GM12878 (cell line): ENCODE measurements at regions not wholly inside any gene's neighbourhood (a gene's known extent, or its start where the extent isn't known, plus 50 kb on each side); places are given as distances from the start of the nearest gene placed in this dataset.

Experiments used
- ATAC-seq: fragments of 200-7000 bp; cut with Tn5 transposase; 3 replicates; pipeline ENCODE4 v1.9.1; 2020; ENCODE audit warnings: mild to moderate bottlenecking, moderate library complexity
- BruUV-seq: library from RNA; stranded (reverse); fragments of 400-500 nt; replicated peaks from 2 replicates; lab custom pipeline; 2021; lab: Mats Ljungman, UMichigan
- CTCF ChIA-PET: fragments of 300-600 bp; sonication (Branson Sonifier 250); formaldehyde crosslinking; extraction: SDS; loops from one replicate; lab custom pipeline; 2021; ENCODE audit warnings: inconsistent platforms; lab: Yijun Ruan, JAX
- POLR2A ChIA-PET: fragments of 350-600 bp; formaldehyde crosslinking; extraction: SDS; loops from one replicate; lab custom pipeline; 2021; ENCODE audit warnings: inconsistent platforms; lab: Charles Lee
- RAD21 ChIA-PET: fragments of 300-600 bp; sonication (Branson Sonifier 250); formaldehyde crosslinking; loops from one replicate; lab custom pipeline; 2023; ENCODE audit warnings: antibody characterized with exemption; ENCODE audit not compliant: unreplicated experiment; lab: Charles Lee
- SMC1A ChIA-PET: fragments of 300-600 bp; sonication (Branson Sonifier 250); formaldehyde crosslinking; loops from one replicate; lab custom pipeline; 2023; ENCODE audit not compliant: unreplicated experiment, uncharacterized antibody; lab: Charles Lee
- DNase-seq: peaks from one replicate; pipeline ENCODE4 v3.0.0-alpha.2; 2011; ENCODE audit warnings: low read depth, low spot score
- FAIRE-seq: peaks from 3 replicates; lab custom pipeline; 2011; peaks lifted over from hg19 to GRCh38; lab: Jason Lieb, UNC
- H2AFZ ChIP-seq: 2 replicates; pipeline ENCODE4 v1.6.0; 2011; ENCODE audit warnings: low read depth, low read length, control low read depth; ENCODE audit not compliant: control insufficient read depth
- H3K27ac ChIP-seq: 2 replicates; pipeline ENCODE4 v1.5.1; 2011; ENCODE audit warnings: control low read depth; ENCODE audit not compliant: control insufficient read depth, insufficient read depth
- H3K27me3 ChIP-seq, 2 experiments: replicated peaks in 1 of 2; 2 replicates each; pipeline versions ENCODE4 v1.6.0 to v1.6.1; 2011; ENCODE audit warnings: low read length in 1 of 2; ENCODE audit not compliant: control insufficient read depth in 2 of 2, insufficient read depth in 2 of 2
- H3K36me3 ChIP-seq, 2 experiments: 2 replicates each; pipeline ENCODE4 v1.5.1; 2011; ENCODE audit warnings: low read length in 1 of 2; ENCODE audit not compliant: control insufficient read depth in 2 of 2, insufficient read depth in 2 of 2
- H3K4me1 ChIP-seq: 2 replicates; pipeline ENCODE4 v1.6.1; 2011; ENCODE audit warnings: mild to moderate bottlenecking, low read length, moderate library complexity, mixed read lengths; ENCODE audit not compliant: control insufficient read depth, insufficient read depth
- H3K4me2 ChIP-seq: 2 replicates; pipeline ENCODE4 v1.6.0; 2011; ENCODE audit warnings: control low read depth; ENCODE audit not compliant: control insufficient read depth, insufficient read depth
- H3K4me3 ChIP-seq: fragments of 200-600 bp; sonication (generic); 2 replicates; pipeline ENCODE4 v1.5.1; 2016
- H3K79me2 ChIP-seq: 2 replicates; pipeline ENCODE4 v1.6.0; 2011; ENCODE audit warnings: low read length; ENCODE audit not compliant: control insufficient read depth, insufficient read depth
- H3K9ac ChIP-seq: 2 replicates; pipeline ENCODE4 v1.8.0; 2011; ENCODE audit warnings: low read length, control low read depth, mixed read lengths; ENCODE audit not compliant: control insufficient read depth, insufficient read depth
- H3K9me3 ChIP-seq: replicated peaks from 3 replicates; pipeline ENCODE4 v1.5.1; 2011; ENCODE audit warnings: mild to moderate bottlenecking, low read length; ENCODE audit not compliant: control insufficient read depth, insufficient read depth
- H4K20me1 ChIP-seq: 2 replicates; pipeline ENCODE4 v1.6.0; 2011; ENCODE audit not compliant: control insufficient read depth, insufficient read depth
- CHD2 ChIP-seq: IDR thresholded peaks from 2 replicates; pipeline ENCODE4 v1.6.1; 2011; ENCODE audit warnings: low read depth, low read length, improper control_type of control experiment, borderline replicate concordance
- ETV6 ChIP-seq, 2 experiments: fragments of 450-650 bp in 1 of 2; IDR thresholded peaks in 1 of 2; conservative IDR thresholded peaks in 1 of 2; 2 replicates each; pipeline ENCODE4 v1.6.1; 2014; ENCODE audit warnings: antibody characterized with exemption in 1 of 2, borderline replicate concordance in 1 of 2, low read depth in 1 of 2, mild to moderate bottlenecking in 1 of 2, moderate library complexity in 1 of 2
- HCFC1 ChIP-seq: fragments of 150-350 bp; IDR thresholded peaks from 2 replicates; pipeline ENCODE4 v1.6.1; 2014; ENCODE audit warnings: low read length
- IKZF2 ChIP-seq, 2 experiments: fragments of 450-650 bp; IDR thresholded peaks; 2 replicates each; pipeline ENCODE4 v1.6.1; 2017; ENCODE audit warnings: mild to moderate bottlenecking in 2 of 2, moderate library complexity in 2 of 2
- MYC ChIP-seq: IDR thresholded peaks from 2 replicates; pipeline ENCODE4 v1.6.1; 2011; ENCODE audit warnings: mild to moderate bottlenecking, low read length, moderate library complexity, inconsistent platforms; ENCODE audit not compliant: insufficient read depth, insufficient replicate concordance, insufficient read length, severe bottlenecking
- NKRF ChIP-seq: fragments of 450-650 bp; conservative IDR thresholded peaks from 2 replicates; pipeline ENCODE4 v1.6.1; 2017; ENCODE audit warnings: mild to moderate bottlenecking, moderate library complexity
- RFX5 ChIP-seq: IDR thresholded peaks from 2 replicates; pipeline ENCODE4 v1.6.1; 2011; ENCODE audit warnings: low read depth, low read length, improper control_type of control experiment
- SIN3A ChIP-seq: IDR thresholded peaks from 2 replicates; pipeline ENCODE4 v1.6.1; 2012; ENCODE audit warnings: low read depth, low read length, improper control_type of control experiment
- SMAD5 ChIP-seq: IDR thresholded peaks from 2 replicates; pipeline ENCODE4 v1.6.1; 2016; ENCODE audit warnings: antibody characterized with exemption, low read depth
- SUZ12 ChIP-seq: fragments of 200-600 bp; sonication (generic); IDR thresholded peaks from one replicate; pipeline ENCODE4 v1.6.1; 2018; ENCODE audit warnings: antibody characterized with exemption, mild to moderate bottlenecking; ENCODE audit not compliant: unreplicated experiment
- whole genome bisulfite sequencing: methylation state at CpG from one replicate; pipeline ENCODE4 v1.1.6; 2016; ENCODE audit warnings: low lambda C conversion rate; ENCODE audit not compliant: insufficient replicate concordance, insufficient coverage; ENCODE audit errors: missing lambda C conversion rate; 5-methylcytosine and 5-hydroxymethylcytosine counted together
- in situ Hi-C: fragments of 300-500 bp; cut with MboI; formaldehyde crosslinking; loops from 9 replicates; pipeline ENCODE4 v1.14.3; 2018; ENCODE audit warnings: mixed read lengths
- intact Hi-C: fragments of 100-400 bp; cut with micrococcal nuclease; formaldehyde crosslinking; loops from one replicate; pipeline ENCODE4 v1.14.2; 2022; ENCODE audit not compliant: unreplicated experiment
- TF ChIP-seq, protein P1 (sequence below): fragments of 450-650 bp; formaldehyde crosslinking; IDR thresholded peaks from 2 replicates; pipeline ENCODE4 v1.4.0; 2022; ENCODE audit warnings: mild to moderate bottlenecking, moderate library complexity
- TF ChIP-seq, protein P2 (sequence below): IDR thresholded peaks from 2 replicates; pipeline ENCODE4 v1.6.1; 2012; ENCODE audit warnings: low read length, inconsistent platforms

DNA sequence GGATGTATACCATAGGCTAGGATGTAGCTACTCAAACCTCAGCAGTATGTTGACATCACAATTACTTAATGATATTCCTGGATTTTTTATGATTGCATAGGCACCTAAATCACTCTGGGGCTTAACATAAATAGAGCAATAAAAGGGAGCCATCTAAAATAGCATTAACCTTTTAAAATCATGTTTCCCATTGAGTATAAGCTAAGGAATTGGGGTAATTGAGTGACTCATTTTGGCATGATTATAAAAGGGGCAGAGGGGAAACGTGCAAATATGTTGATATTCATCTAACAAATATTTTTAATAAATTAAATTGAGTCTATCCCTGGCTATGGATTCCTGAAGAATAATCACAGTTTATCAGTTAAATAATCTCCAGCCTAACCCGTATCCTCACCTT, 74.0 kb upstream of the ADGRF1 start:
- no peak overlapping the region for H3K27ac ChIP-seq
- WGBS: 0% methylated on average over 2 of the region's 2 CpGs
- H2AFZ ChIP-seq: no peak overlapping the region
- H3K27me3 ChIP-seq: no peaks in the 10 kb centered on the region
- ChIA-PET POLR2A (interaction anchor here (1.2 kb wide), 1 partner anchor 10 kb away, joined by 3 read pairs; no protein-coding TSS in a partner anchor), RAD21 (no interaction called here), SMC1A (no interaction called here), CTCF (interaction anchor here (1.2 kb wide), 1 partner anchor 190 kb away, joined by 3 read pairs; no protein-coding TSS in a partner anchor)
- no peak overlapping the region for H3K4me3 ChIP-seq
- no TSS peak for BruUV-seq
- FAIRE-seq (no peak), ATAC-seq (no peak), DNase-seq (no peak)
- H3K4me2 ChIP-seq: no peak overlapping the region
- H4K20me1 ChIP-seq: no peaks in the 10 kb centered on the region
- H3K79me2 ChIP-seq: no peaks in the 10 kb centered on the region
- no peak overlapping the region for H3K9ac ChIP-seq
- in situ Hi-C loops: no loop called here
- H3K36me3 ChIP-seq: no peaks in the 10 kb centered on the region
- no peaks in the 10 kb centered on the region for H3K4me1 ChIP-seq
- H3K9me3 ChIP-seq: no peaks in the 10 kb centered on the region
- intact Hi-C loops: no loop called here
- TF ChIP-seq, protein P1, sequence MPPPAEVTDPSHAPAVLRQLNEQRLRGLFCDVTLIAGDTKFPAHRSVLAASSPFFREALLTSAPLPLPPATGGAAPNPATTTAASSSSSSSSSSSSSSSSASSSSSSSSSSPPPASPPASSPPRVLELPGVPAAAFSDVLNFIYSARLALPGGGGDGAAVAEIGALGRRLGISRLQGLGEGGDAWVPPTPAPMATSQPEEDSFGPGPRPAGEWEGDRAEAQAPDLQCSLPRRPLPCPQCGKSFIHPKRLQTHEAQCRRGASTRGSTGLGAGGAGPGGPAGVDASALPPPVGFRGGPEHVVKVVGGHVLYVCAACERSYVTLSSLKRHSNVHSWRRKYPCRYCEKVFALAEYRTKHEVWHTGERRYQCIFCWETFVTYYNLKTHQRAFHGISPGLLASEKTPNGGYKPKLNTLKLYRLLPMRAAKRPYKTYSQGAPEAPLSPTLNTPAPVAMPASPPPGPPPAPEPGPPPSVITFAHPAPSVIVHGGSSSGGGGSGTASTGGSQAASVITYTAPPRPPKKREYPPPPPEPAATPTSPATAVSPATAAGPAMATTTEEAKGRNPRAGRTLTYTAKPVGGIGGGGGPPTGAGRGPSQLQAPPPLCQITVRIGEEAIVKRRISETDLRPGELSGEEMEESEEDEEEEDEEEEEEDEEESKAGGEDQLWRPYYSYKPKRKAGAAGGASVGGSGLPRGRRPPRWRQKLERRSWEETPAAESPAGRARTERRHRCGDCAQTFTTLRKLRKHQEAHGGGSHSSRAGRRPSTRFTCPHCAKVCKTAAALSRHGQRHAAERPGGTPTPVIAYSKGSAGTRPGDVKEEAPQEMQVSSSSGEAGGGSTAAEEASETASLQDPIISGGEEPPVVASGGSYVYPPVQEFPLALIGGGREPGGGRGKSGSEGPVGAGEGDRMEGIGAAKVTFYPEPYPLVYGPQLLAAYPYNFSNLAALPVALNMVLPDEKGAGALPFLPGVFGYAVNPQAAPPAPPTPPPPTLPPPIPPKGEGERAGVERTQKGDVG (CRISPR knock-in tag): no peak
- TF ChIP-seq IKZF2 (IDR thresholded peaks at IDR 0.05) (no peak), ETV6 (conservative IDR thresholded peaks at IDR 0.05 in 1 of 2, IDR thresholded peaks at IDR 0.05 in 1 of 2; ENCODE audit: borderline replicate concordance in 1 of 2, low read depth in 1 of 2) (no peak), MYC (no peak), SUZ12 (no peak), SMAD5 (no peak), SIN3A (no peak), HCFC1 (no peak), NKRF (no peak), RFX5 (no peak), CHD2 (no peak)
- TF ChIP-seq, protein P2, sequence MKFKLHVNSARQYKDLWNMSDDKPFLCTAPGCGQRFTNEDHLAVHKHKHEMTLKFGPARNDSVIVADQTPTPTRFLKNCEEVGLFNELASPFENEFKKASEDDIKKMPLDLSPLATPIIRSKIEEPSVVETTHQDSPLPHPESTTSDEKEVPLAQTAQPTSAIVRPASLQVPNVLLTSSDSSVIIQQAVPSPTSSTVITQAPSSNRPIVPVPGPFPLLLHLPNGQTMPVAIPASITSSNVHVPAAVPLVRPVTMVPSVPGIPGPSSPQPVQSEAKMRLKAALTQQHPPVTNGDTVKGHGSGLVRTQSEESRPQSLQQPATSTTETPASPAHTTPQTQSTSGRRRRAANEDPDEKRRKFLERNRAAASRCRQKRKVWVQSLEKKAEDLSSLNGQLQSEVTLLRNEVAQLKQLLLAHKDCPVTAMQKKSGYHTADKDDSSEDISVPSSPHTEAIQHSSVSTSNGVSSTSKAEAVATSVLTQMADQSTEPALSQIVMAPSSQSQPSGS: no peak
